Common myeloid progenitor, CD34-positive (primary cell): ENCODE measurements at regions not wholly inside any gene's neighbourhood (a gene's known extent, or its start where the extent isn't known, plus 50 kb on each side); places are given as distances from the start of the nearest gene placed in this dataset.

ENCODE experiments used
- CTCF ChIA-PET: fragments of 350-600 bp; sonication (Branson Sonifier 250); formaldehyde crosslinking; loops from one replicate; lab custom pipeline; 2021; ENCODE audit warnings: antibody characterized with exemption; lab: Charles Lee
- POLR2A ChIA-PET: fragments of 350-600 bp; sonication (Branson Sonifier 250); formaldehyde crosslinking; loops from one replicate; lab custom pipeline; 2021; ENCODE audit warnings: antibody characterized with exemption; lab: Charles Lee
- DNase-seq, 3 donors: peaks; one replicate each; pipeline versions ENCODE4 v3.0.0 to v3.0.0-alpha.2; 2013
- H3K27ac ChIP-seq, 2 experiments: 1 replicate in 1 of 2; 2 replicates in 1 of 2; pipeline ENCODE4 v1.7.0; 2013; ENCODE audit warnings: inconsistent platforms in 2 of 2, low read length in 2 of 2, mild to moderate bottlenecking in 2 of 2, low read depth in 1 of 2, moderate library complexity in 1 of 2; ENCODE audit not compliant: severe bottlenecking in 2 of 2, insufficient read depth in 1 of 2, poor library complexity in 1 of 2
- H3K27me3 ChIP-seq, 5 experiments: replicated peaks in 2 of 5; 1 replicate in 3 of 5; 2 replicates in 2 of 5; pipeline versions ENCODE4 v1.6.1 to v1.7.0; 2013; ENCODE audit warnings: low read length in 4 of 5, mild to moderate bottlenecking in 2 of 5, moderate library complexity in 2 of 5, inconsistent platforms in 1 of 5; ENCODE audit not compliant: insufficient read depth in 5 of 5, control insufficient read depth in 4 of 5
- H3K36me3 ChIP-seq, 4 experiments: 1 replicate in 2 of 4; 2 replicates in 2 of 4; pipeline versions ENCODE4 v1.6.1 to v1.7.0; 2013; ENCODE audit warnings: low read length in 3 of 4, control low read depth in 1 of 4, mild to moderate bottlenecking in 1 of 4; ENCODE audit not compliant: control insufficient read depth in 4 of 4, insufficient read depth in 4 of 4
- H3K4me1 ChIP-seq, 4 experiments: 1 replicate in 3 of 4; 2 replicates in 1 of 4; pipeline versions ENCODE4 v1.6.1 to v1.7.1; 2013; ENCODE audit warnings: low read length in 3 of 4, mild to moderate bottlenecking in 3 of 4, control low read depth in 1 of 4, inconsistent platforms in 1 of 4, moderate library complexity in 1 of 4; ENCODE audit not compliant: control insufficient read depth in 4 of 4, insufficient read depth in 4 of 4; ENCODE audit errors: control extremely low read depth in 1 of 4
- H3K4me3 ChIP-seq, 7 experiments: 1 replicate in 4 of 7; 2 replicates in 3 of 7; pipeline versions ENCODE4 v1.5.1 to v1.7.0; 2013; ENCODE audit warnings: mild to moderate bottlenecking in 7 of 7, low read length in 6 of 7, moderate library complexity in 6 of 7, inconsistent platforms in 2 of 7, low read depth in 2 of 7, control low read depth in 1 of 7; ENCODE audit not compliant: insufficient read depth in 4 of 7, control insufficient read depth in 1 of 7; ENCODE audit errors: extremely low read depth in 1 of 7
- H3K9me3 ChIP-seq, 5 experiments: 1 replicate in 4 of 5; 2 replicates in 1 of 5; pipeline versions ENCODE4 v1.6.1 to v1.7.1; 2013; ENCODE audit warnings: low read length in 4 of 5, mild to moderate bottlenecking in 2 of 5, inconsistent platforms in 1 of 5, low read depth in 1 of 5, moderate library complexity in 1 of 5; ENCODE audit not compliant: control insufficient read depth in 4 of 5, insufficient read depth in 2 of 5; ENCODE audit errors: control extremely low read depth in 1 of 5
- WGBS: methylation state at CpG from one replicate; pipeline ENCODE4 v1.1.5; 2013; ENCODE audit not compliant: insufficient coverage; 5-methylcytosine and 5-hydroxymethylcytosine counted together

DNA sequence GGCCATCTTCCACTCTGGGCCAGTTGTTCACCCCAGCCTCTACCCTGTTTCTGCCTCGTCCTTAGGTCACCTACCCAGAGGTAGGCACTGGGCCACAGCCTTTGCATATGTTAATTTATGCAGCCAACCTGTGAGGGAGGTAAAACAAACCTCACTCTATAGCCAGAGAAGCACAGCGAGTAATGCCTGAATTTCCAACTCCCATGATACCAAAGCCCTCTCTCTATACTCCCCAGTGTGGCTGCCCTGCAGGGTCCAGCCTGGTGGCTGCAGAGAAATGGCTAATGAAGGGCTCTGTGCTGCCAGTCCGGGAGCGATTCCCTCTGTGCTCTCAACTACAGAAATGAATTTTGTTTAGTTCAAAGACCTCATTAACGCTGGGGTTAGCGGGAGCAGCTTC lies 397.0 kb upstream of the CCL2 start:
- H3K9me3 ChIP-seq: no peaks in the 10 kb centered on the region
- H3K4me1 ChIP-seq: no peaks in the 10 kb centered on the region
- no peaks in the 10 kb centered on the region for H3K36me3 ChIP-seq
- H3K27ac ChIP-seq: no peak overlapping the region
- H3K4me3 ChIP-seq: no peak overlapping the region
- ChIA-PET CTCF (interaction anchor here (0.9 kb wide), 1 partner anchor 18 kb away, joined by 3 read pairs; no protein-coding TSS in a partner anchor), POLR2A (no interaction called here)
- H3K27me3 ChIP-seq: peaks cover 0 to 10% (median 2%) of the 10 kb centered on the region in 5 experiments
- WGBS: 58% methylated on average over 6 of the region's 6 CpGs
- DNase-seq: no peak

DNA sequence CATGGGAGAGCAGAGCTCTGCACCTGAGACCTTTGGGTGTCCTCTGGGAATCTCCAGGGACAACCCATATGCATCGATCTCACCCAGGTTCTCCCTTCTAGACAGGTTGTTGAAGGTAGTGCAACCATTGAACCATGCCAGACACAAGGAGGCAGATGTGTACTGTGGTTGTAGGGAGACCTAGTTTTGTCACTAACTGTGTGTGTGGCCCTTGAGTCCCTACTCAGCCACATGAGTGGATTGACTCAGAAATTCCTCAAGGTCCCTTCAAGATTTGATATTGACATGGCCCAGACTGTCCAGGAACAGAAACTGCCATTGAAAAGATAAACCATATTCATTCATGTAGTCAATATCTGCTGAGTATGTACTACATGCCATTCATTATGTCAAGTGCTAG lies 396.4 kb upstream of the CCL2 start:
- H3K4me1 ChIP-seq: no peaks in the 10 kb centered on the region
- ChIA-PET POLR2A (interaction anchor here (0.6 kb wide), 1 partner anchor 72 kb away, joined by 3 read pairs; no protein-coding TSS in a partner anchor), CTCF (no interaction called here)
- H3K27me3 ChIP-seq: peaks cover 0 to 10% (median 2%) of the 10 kb centered on the region in 5 experiments
- H3K27ac ChIP-seq: no peak overlapping the region
- H3K9me3 ChIP-seq: no peaks in the 10 kb centered on the region
- no peak overlapping the region for H3K4me3 ChIP-seq
- H3K36me3 ChIP-seq: no peaks in the 10 kb centered on the region
- WGBS: no CpG with 5 or more reads among the region's 1 CpG
- no peak for DNase-seq

DNA sequence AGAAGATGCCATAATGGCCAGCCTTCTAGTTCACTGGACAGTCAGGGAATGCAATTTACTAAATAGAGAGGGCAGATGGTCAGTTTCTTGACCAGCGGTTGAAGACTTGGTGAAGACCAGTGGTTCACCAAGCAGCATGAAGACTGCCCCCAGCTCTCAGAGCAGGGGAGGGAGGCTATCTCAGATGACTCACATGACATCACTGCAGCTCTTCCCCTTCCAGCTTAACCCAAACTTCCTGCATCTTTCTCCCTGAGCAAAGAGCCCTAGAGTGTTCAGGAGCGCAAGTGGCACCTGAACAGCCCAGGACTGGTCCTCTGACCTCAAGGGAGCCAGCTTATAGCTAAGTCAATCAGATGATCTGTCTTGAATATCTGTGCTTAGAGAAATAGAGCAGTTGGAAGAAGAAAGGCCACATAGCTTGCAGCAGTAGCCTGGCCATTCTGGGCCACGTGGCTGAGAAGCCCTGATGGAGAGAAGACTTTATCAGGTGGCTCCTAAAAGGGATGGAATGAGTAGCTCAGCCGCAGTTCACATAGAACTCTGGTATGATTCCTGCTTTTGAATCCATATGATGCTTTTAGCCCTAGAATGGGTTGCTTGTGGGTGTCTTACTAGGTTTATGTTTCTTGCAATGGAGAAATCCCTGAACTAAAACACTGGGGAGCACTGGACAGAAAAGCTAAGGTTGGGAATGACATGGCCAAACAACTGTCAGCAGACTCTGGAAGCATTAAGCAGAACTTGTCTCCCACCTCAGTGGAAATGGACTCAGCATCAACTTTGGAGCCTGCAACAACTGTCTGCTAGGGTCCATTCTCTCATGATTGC lies 392.1 kb upstream of the CCL2 start:
- Histone ChIP-seq H3K4me1 (no peaks in the 10 kb centered on the region), H3K4me3 (no peak overlapping the region), H3K9me3 (no peaks in the 10 kb centered on the region), H3K27ac (no peak overlapping the region), H3K27me3 (peaks cover 0 to 10% (median 2%) of the 10 kb centered on the region in 5 experiments), H3K36me3 (no peaks in the 10 kb centered on the region)
- DNase-seq: no peak
- CTCF ChIA-PET: no interaction called here
- 78% methylated on average over 3 of the region's 4 CpGs for WGBS
- POLR2A ChIA-PET: no interaction called here

DNA sequence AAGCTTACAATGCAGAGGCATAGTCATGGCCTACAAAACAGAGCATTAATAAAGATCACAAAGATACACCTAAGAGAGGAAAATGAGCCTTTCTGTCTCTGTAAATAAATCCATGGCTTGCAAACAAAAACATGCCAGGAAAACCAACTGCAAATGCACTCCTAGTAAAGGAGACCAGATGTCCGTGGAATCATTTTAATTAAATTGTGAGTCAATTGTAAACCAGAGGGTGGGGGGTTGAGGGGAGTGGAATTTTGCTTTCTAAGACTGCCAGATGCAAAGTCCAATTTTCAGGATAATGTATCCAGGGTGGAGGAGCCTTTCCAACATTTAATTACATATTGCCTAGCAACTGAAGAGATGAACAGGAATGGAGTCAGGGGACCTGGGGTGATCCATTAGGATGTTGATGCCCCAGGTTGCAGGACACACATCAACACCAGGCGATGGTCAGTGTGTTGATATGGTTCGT lies 390.3 kb upstream of the CCL2 start:
- Histone ChIP-seq H3K4me3 (no peak overlapping the region), H3K36me3 (no peaks in the 10 kb centered on the region), H3K4me1 (no peaks in the 10 kb centered on the region), H3K27ac (no peak overlapping the region), H3K9me3 (peaks cover 0 to 2% (median 0%) of the 10 kb centered on the region in 5 experiments), H3K27me3 (peaks cover 0 to 8% (median 2%) of the 10 kb centered on the region in 5 experiments)
- ChIA-PET POLR2A (no interaction called here), CTCF (no interaction called here)
- 100% methylated on average over 2 of the region's 3 CpGs for WGBS
- DNase-seq: no peak

DNA sequence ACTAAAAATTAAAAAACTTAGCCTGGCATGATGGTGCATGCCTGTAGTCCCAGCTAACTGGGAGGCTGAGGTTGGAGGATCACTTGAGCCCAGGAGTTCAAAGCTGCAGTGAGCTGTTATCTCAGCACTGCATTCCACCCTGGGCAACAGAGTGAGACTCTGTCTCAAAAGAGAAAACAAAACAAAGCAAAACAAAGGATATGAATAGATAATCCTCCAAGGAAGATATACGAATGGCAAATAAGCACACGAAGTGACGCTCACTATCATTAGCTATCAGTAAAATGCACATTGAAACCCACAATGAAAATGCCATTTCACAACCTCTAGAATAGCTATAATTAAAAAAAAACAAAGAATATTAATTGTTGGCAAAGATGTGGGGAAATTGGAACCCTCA lies 386.2 kb upstream of the CCL2 start:
- Histone ChIP-seq H3K27ac (no peak overlapping the region), H3K4me3 (no peak overlapping the region), H3K9me3 (peaks cover 0 to 2% (median 0%) of the 10 kb centered on the region in 5 experiments), H3K27me3 (peaks cover 0 to 2% (median 0%) of the 10 kb centered on the region in 5 experiments), H3K4me1 (peaks cover 0 to 3% (median 0%) of the 10 kb centered on the region in 4 experiments), H3K36me3 (no peaks in the 10 kb centered on the region)
- CTCF ChIA-PET: no interaction called here
- POLR2A ChIA-PET: no interaction called here
- no CpG with 5 or more reads among the region's 3 CpGs for WGBS
- peak in 1 of 3 donors; percentile 23 for DNase-seq

DNA sequence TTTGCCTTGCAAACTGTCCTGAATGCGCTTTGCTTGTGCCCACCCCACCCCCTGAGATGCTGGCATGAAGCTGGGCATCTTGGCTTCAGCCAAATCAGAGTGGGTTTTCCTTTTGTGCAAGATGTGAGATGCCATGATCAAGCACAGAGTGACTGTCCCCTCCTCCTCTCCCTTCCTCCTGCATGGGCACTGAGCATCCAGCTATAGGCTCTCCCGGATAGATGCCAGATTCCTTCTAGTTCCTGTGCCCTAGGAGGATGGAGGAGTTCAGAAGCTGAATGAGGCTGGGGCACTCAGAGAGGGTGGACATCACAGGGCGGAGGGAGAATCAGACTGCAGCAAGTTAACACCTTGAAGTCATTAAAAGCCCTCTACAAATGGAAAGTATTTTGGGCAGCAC lies 384.1 kb upstream of the CCL2 start:
- H3K27me3 ChIP-seq: peaks cover 0 to 2% (median 0%) of the 10 kb centered on the region in 5 experiments
- DNase-seq: no peak
- H3K4me1 ChIP-seq: peaks cover 0 to 6% (median 0%) of the 10 kb centered on the region in 4 experiments
- WGBS: 93% methylated on average over 2 of the region's 3 CpGs
- peaks cover 0 to 2% (median 0%) of the 10 kb centered on the region in 5 experiments for H3K9me3 ChIP-seq
- ChIA-PET CTCF (no interaction called here), POLR2A (no interaction called here)
- peak overlapping the region in 1 of 2 experiments; percentile 35 for H3K27ac ChIP-seq
- H3K4me3 ChIP-seq: no peak overlapping the region
- no peaks in the 10 kb centered on the region for H3K36me3 ChIP-seq
